Glutamatergic neuron (in vitro differentiated cells): ENCODE measurements at regions not wholly inside any gene's neighbourhood (a gene's known extent, or its start where the extent isn't known, plus 50 kb on each side); places are given as distances from the start of the nearest gene placed in this dataset.
"Not testable (repeated sequence)": the region's sequence is repeated elsewhere in the genome, so short reads cannot be mapped to it uniquely, and the experiment has no call there.

Experiments
- DNase-seq: peaks from one replicate; pipeline ENCODE4 v3.0.0; 2022
- H3K27ac Mint-ChIP-seq: one replicate; pipeline ENCODE4 v1.8.0; 2020; ENCODE audit warnings: mild to moderate bottlenecking, mixed read lengths, inconsistent platforms; ENCODE audit not compliant: unreplicated experiment
- H3K27me3 Mint-ChIP-seq: one replicate; pipeline ENCODE4 v1.8.0; 2020; ENCODE audit warnings: mild to moderate bottlenecking, moderate library complexity, mixed read lengths, inconsistent platforms; ENCODE audit not compliant: unreplicated experiment
- H3K36me3 Mint-ChIP-seq: one replicate; pipeline ENCODE4 v1.8.0; 2020; ENCODE audit warnings: mild to moderate bottlenecking, mixed read lengths, inconsistent platforms; ENCODE audit not compliant: unreplicated experiment
- H3K4me1 Mint-ChIP-seq: one replicate; pipeline ENCODE4 v1.8.0; 2020; ENCODE audit warnings: mild to moderate bottlenecking, low read depth, mixed read lengths, inconsistent platforms; ENCODE audit not compliant: unreplicated experiment
- H3K4me3 Mint-ChIP-seq: one replicate; pipeline ENCODE4 v1.8.0; 2020; ENCODE audit warnings: mild to moderate bottlenecking, mixed read lengths, inconsistent platforms; ENCODE audit not compliant: unreplicated experiment
- H3K9me3 Mint-ChIP-seq: one replicate; pipeline ENCODE4 v1.8.0; 2020; ENCODE audit warnings: mild to moderate bottlenecking, moderate library complexity, mixed read lengths, inconsistent platforms; ENCODE audit not compliant: unreplicated experiment
- TF ChIP-seq, protein P1 (sequence below): fragments of 200-600 bp; sonication (generic); IDR thresholded peaks from one replicate; pipeline ENCODE4 v1.5.0; 2021; ENCODE audit not compliant: partially characterized antibody, unreplicated experiment

DNA sequence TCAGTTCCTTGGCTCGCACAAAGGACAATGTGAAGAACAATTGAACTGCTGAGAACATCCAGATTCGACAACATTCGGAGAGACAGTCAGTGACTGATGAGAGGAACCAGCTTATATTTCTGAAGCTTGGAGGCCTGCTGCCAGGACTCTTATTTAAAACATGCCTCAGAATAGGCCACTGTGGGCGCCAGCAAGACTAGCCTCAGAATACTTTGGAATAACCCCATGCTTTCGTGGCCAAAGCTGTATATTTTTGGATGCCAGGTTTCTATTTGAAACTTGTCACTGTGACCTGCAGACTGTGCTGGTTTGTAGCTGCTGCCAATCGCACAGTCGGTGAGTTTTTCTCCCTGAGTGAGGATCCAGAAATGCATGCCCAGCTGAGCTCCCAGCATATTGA is 129.9 kb upstream of the UBE3A start:
- H3K4me3 Mint-ChIP-seq = no peak overlapping the region
- DNase-seq = no peak
- peaks cover 4% of the 10 kb centered on the region for H3K9me3 Mint-ChIP-seq
- H3K36me3 Mint-ChIP-seq = no peaks in the 10 kb centered on the region
- no peaks in the 10 kb centered on the region for H3K27me3 Mint-ChIP-seq
- H3K4me1 Mint-ChIP-seq = no peaks in the 10 kb centered on the region
- H3K27ac Mint-ChIP-seq = no peak overlapping the region
- TF ChIP-seq, protein P1, sequence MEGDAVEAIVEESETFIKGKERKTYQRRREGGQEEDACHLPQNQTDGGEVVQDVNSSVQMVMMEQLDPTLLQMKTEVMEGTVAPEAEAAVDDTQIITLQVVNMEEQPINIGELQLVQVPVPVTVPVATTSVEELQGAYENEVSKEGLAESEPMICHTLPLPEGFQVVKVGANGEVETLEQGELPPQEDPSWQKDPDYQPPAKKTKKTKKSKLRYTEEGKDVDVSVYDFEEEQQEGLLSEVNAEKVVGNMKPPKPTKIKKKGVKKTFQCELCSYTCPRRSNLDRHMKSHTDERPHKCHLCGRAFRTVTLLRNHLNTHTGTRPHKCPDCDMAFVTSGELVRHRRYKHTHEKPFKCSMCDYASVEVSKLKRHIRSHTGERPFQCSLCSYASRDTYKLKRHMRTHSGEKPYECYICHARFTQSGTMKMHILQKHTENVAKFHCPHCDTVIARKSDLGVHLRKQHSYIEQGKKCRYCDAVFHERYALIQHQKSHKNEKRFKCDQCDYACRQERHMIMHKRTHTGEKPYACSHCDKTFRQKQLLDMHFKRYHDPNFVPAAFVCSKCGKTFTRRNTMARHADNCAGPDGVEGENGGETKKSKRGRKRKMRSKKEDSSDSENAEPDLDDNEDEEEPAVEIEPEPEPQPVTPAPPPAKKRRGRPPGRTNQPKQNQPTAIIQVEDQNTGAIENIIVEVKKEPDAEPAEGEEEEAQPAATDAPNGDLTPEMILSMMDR = no peak

DNA sequence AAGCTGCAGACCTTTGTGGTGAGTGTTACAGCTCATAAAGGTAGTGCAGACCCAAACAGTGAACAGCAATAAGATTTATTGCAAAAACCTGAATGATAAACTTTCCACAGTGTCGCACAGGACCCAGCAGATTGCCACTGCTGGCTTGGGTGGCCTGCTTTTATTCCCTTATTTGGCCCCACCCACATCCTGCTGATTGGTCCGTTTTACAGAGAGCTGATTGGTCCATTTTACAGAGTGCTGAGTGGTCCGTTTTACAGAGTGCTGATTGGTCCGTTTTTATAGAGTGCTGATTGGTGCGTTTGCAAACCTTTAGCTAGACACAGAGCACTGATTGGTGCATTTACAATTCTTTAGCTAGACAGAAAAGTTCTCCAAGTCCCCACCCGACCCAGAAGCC is 127.7 kb upstream of the UBE3A start:
- H3K27me3 Mint-ChIP-seq, H3K9me3 Mint-ChIP-seq, H3K4me3 Mint-ChIP-seq, H3K36me3 Mint-ChIP-seq, H3K4me1 Mint-ChIP-seq, DNase-seq, H3K27ac Mint-ChIP-seq: not testable (repeated sequence)

DNA sequence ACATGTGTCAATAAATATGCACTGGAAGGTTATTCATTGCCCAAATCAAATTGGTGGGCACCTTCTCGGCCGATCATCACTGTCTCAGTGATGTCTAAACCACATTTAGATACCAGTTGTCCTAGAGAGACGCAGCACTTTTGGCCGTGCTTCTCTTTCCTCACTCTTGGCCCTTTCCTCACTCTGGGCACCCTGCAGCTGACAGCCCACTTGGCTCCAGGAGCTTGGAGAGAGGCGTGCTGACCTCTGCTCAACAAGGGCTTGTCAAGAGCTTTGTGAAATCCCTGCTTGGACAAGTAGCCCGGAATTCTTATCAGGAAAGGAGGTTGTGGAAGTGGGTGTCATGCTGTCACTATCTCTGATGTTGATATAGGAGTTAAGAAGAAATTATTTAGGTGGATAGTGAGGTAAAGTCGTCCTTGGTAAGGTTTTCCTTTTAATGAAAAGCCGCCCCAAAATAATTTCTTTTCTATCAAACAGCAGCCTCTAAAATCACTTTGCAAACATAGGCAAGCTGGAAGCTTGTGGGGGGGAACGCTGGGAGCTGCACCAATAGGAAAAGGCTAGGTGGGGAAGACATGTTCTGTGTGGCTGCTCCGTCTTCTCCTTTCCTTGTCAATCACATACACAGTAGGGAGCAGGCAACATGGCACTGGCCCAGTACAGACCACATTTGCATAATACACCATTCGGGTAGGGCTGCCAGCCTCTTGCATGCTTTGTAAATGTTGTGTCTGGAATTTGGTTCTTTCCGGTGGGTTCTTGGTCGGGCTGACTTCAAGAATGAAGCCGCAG is 126.8 kb upstream of the UBE3A start:
- no peaks in the 10 kb centered on the region for H3K4me1 Mint-ChIP-seq
- H3K27me3 Mint-ChIP-seq = no peaks in the 10 kb centered on the region
- no peaks in the 10 kb centered on the region for H3K36me3 Mint-ChIP-seq
- TF ChIP-seq, protein P1 = no peak
- no peak overlapping the region for H3K4me3 Mint-ChIP-seq
- H3K9me3 Mint-ChIP-seq = peaks cover 4% of the 10 kb centered on the region
- no peak overlapping the region for H3K27ac Mint-ChIP-seq
- DNase-seq = no peak

DNA sequence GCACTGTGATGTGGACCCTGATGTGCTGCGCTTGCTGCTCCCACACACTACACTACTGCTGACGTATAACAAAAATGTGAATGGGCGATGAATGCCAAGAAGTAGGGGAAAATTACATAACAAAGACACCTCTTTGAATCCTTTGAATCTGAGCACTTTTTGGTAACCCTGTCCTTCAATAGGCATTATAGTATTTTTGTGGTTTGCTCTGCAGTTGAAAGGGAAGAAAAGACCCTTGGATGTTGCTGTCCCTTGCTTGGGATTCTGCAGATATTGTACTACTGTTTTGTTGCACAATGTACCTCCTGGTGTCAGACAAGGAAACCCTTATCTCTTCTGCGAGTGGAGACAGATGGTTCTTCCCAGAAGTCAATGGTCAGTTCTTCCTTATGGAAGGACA is 124.8 kb upstream of the UBE3A start:
- Mint-ChIP-seq H3K36me3 (no peaks in the 10 kb centered on the region), H3K27ac (no peak overlapping the region), H3K4me1 (no peaks in the 10 kb centered on the region), H3K27me3 (no peaks in the 10 kb centered on the region), H3K4me3 (no peak overlapping the region), H3K9me3 (peaks cover 4% of the 10 kb centered on the region)
- no peak for DNase-seq
- TF ChIP-seq, protein P1 = no peak

DNA sequence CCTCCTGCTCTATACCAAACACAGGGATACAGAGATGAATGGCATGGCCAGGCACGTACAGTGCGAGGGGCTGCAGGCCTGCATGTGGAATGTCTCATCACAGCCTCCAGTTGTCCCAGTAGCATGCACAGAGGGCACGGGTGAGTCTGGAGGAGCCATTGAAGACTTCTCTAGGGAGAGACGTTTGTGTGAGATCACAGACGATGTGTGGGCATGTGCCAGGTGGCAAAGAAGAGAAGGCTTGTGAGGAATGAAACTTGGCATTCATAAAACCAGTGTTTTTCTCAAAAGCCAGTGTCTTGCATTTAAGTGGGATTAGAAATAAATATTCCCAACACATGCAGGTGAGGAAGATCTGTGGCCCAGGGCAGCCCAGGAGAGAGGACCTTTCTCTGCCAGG is 119.1 kb upstream of the UBE3A start:
- H3K4me3 Mint-ChIP-seq = no peak overlapping the region
- H3K9me3 Mint-ChIP-seq = no peaks in the 10 kb centered on the region
- no peaks in the 10 kb centered on the region for H3K27me3 Mint-ChIP-seq
- DNase-seq = no peak
- no peaks in the 10 kb centered on the region for H3K4me1 Mint-ChIP-seq
- H3K27ac Mint-ChIP-seq = no peak overlapping the region
- TF ChIP-seq, protein P1 = no peak
- H3K36me3 Mint-ChIP-seq = no peaks in the 10 kb centered on the region
